ENCODE measurements at regions not wholly inside any gene's neighbourhood (a gene's known extent, or its start where the extent isn't known, plus 50 kb on each side); places are given as distances from the start of the nearest gene placed in this dataset.
"Not testable (repeated sequence)": the region's sequence is repeated elsewhere in the genome, so short reads cannot be mapped to it uniquely, and the experiment has no call there.

DNA sequence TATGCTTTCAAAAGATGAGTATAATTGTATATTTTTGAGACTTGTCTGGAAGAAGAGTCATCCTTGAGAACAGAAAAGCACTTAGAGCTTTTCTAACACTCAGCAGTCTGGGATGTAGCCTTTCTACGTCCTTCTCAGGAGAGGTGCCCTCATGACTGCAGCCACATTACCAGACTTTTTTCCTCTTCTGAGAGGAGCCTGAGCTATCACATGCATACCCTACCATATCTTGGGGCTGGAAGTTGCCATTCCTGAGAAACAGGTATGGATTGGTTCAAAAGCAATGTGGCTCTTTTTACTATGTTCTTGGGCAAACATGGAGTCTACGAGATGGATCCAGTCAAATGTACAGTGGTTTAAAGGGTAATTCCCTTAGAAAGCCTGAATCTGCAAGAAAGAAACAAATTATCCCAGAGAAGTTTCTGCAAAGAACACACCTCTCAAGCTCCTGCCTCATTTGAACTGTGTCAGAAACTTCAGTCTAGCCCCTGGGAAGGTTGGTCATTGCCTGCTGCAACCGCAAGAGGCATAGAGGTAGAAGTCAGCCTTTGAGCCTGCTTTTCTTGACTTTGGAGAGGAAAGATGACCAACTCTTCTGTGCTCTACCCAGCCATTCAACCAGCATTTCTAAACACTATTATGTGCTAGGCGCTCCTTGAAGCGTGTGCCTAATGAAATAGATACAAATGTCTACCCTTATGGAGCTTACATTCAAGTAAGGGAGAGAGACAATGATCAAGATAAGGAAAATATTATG is 401.9 kb upstream of the ACTBL2 start:
- no peak for DNase-seq
- no peaks in the 10 kb centered on the region for H3K9me3 ChIP-seq (ENCODE audit: control insufficient read depth, low read length)
- WGBS, 2 donors = 92 to 97% methylated on average over 5 of the region's 5 CpGs
- no peak overlapping the region for H3K27ac ChIP-seq (ENCODE audit: low read depth in 1 of 2, low read length in 2 of 2)
- H3K36me3 ChIP-seq (ENCODE audit: control insufficient read depth in 1 of 2, insufficient read depth in 2 of 2, low read length in 1 of 2) = no peaks in the 10 kb centered on the region
- no peaks in the 10 kb centered on the region for H3K27me3 ChIP-seq (ENCODE audit: control insufficient read depth in 1 of 2, insufficient read depth in 2 of 2, low read length in 1 of 2)
- H3K4me3 ChIP-seq (ENCODE audit: low read length in 2 of 2) = no peak overlapping the region
- intact Hi-C loops (cut with DNase I) = loop anchor here (5.0 to 10.0 kb wide), 3 partner anchors 100 to 590 kb away; no protein-coding TSS in a partner anchor
- ATAC-seq (ENCODE audit: low FRiP score) = no peak
- peaks cover 0 to 1% of the 10 kb centered on the region in 2 donors for H3K4me1 ChIP-seq (ENCODE audit: control insufficient read depth in 1 of 2, insufficient read depth in 2 of 2, low read length in 2 of 2)

DNA sequence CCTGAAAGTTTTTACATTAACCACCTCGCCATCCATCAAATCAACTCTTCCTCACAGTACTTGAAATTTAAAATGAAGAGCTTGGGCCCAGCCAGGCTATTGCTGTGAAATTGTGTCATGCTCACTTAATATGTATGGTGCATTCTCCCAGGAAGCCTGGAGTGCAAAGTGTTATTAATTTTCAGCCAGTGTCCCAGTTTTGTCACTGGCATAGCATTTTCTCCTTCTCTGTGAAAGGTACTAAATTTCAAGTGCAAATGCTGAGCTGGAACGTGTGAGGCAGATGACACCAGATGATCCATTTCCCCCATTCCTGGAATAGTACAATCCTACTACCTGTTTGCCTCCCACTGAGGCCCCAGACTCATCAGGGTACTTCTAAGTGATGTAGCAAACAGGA is 397.6 kb upstream of the ACTBL2 start:
- ATAC-seq (ENCODE audit: low FRiP score) (no peak), DNase-seq (no peak)
- Histone ChIP-seq H3K36me3 (ENCODE audit: control insufficient read depth in 1 of 2, insufficient read depth in 2 of 2, low read length in 1 of 2) (no peaks in the 10 kb centered on the region), H3K27ac (ENCODE audit: low read depth in 1 of 2, low read length in 2 of 2) (no peak overlapping the region), H3K9me3 (ENCODE audit: control insufficient read depth, low read length) (no peaks in the 10 kb centered on the region), H3K27me3 (ENCODE audit: control insufficient read depth in 1 of 2, insufficient read depth in 2 of 2, low read length in 1 of 2) (no peaks in the 10 kb centered on the region), H3K4me3 (ENCODE audit: low read length in 2 of 2) (no peak overlapping the region), H3K4me1 (ENCODE audit: control insufficient read depth in 1 of 2, insufficient read depth in 2 of 2, low read length in 2 of 2) (peaks cover 1 to 2% of the 10 kb centered on the region in 2 donors)
- intact Hi-C loops (cut with DNase I) = loop anchor here (10.0 kb wide), 2 partner anchors 95 to 585 kb away; no protein-coding TSS in a partner anchor
- WGBS, 2 donors = 32 to 35% methylated on average over 2 of the region's 2 CpGs

DNA sequence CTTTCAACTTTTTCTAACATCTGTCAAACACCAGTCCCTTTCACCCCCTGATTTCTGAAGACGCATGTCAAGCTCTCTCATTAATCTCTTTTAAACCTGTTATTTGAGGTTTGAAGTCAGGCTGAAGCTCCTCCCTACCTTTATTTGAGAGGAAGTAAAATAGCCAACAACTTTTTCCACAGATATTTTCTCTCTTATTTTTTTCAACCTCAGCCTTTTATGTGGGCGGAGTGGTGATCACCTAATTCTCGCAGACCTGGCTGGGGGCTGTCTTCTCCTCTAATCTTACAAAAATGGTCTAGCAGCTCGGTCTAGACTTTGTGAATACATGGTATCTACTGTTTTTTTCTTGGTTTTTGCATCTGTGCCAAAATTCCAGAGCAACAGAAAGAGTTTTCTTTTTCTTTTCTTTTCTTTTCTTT is 395.7 kb upstream of the ACTBL2 start:
- no peak for DNase-seq
- Histone ChIP-seq H3K36me3 (ENCODE audit: control insufficient read depth in 1 of 2, insufficient read depth in 2 of 2, low read length in 1 of 2) (no peaks in the 10 kb centered on the region), H3K9me3 (ENCODE audit: control insufficient read depth, low read length) (no peaks in the 10 kb centered on the region), H3K4me1 (ENCODE audit: control insufficient read depth in 1 of 2, insufficient read depth in 2 of 2, low read length in 2 of 2) (peaks cover 1 to 2% of the 10 kb centered on the region in 2 donors), H3K27me3 (ENCODE audit: control insufficient read depth in 1 of 2, insufficient read depth in 2 of 2, low read length in 1 of 2) (no peaks in the 10 kb centered on the region), H3K27ac (ENCODE audit: low read depth in 1 of 2, low read length in 2 of 2) (no peak overlapping the region), H3K4me3 (ENCODE audit: low read length in 2 of 2) (no peak overlapping the region)
- WGBS, 2 donors = 13 to 19% methylated on average over 4 of the region's 4 CpGs
- intact Hi-C loops (cut with DNase I) = no loop called here
- ATAC-seq (ENCODE audit: low FRiP score) = no peak

DNA sequence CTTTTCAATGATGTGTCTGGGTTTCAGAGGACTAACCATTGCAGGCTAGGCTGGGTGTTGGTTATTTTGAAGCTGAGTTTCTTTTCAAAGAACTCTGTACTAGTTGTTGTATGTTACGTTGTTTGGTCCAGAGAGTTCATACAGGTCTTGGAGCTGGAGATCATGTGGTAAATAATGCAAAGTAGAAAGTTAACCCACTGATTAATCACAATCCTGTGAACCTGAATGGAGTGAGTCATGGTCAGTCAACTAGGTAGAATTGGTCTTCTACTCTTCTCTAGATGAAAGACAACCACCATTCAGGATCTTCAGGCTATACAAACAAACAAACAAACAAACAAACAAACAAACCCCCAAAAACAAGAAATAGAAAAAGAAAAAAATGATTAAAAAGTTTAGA is 388.9 kb upstream of the ACTBL2 start:
- H3K9me3 ChIP-seq (ENCODE audit: control insufficient read depth, low read length) = no peaks in the 10 kb centered on the region
- no peak overlapping the region for H3K27ac ChIP-seq (ENCODE audit: low read depth in 1 of 2, low read length in 2 of 2)
- intact Hi-C loops (cut with DNase I) = no loop called here
- no peak for ATAC-seq (ENCODE audit: low FRiP score)
- DNase-seq = no peak
- H3K36me3 ChIP-seq (ENCODE audit: control insufficient read depth in 1 of 2, insufficient read depth in 2 of 2, low read length in 1 of 2) = no peaks in the 10 kb centered on the region
- H3K4me3 ChIP-seq (ENCODE audit: low read length in 2 of 2) = no peak overlapping the region
- WGBS, 2 donors = 93 to 96% methylated on average over 1 of the region's 1 CpG
- H3K4me1 ChIP-seq (ENCODE audit: control insufficient read depth in 1 of 2, insufficient read depth in 2 of 2, low read length in 2 of 2) = no peaks in the 10 kb centered on the region
- no peaks in the 10 kb centered on the region for H3K27me3 ChIP-seq (ENCODE audit: control insufficient read depth in 1 of 2, insufficient read depth in 2 of 2, low read length in 1 of 2)

DNA sequence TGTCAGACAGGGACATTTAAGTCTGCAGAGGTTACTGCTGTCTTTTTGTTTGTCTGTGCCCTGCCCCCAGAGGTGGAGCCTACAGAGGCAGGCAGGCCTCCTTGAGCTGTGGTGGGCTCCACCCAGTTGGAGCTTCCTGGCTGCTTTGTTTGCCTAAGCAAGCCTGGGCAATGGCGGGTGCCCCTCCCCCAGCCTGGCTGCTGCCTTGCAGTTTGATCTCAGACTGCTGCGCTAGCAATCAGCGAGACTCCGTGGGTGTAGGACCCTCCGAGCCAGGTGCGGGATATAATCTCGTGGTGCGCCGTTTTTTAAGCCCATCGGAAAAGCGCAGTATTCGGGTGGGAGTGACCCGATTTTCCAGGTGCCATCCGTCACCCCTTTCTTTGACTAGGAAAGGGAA is 387.7 kb upstream of the ACTBL2 start:
- H3K4me3 ChIP-seq (ENCODE audit: low read length in 2 of 2); intact Hi-C loops (cut with DNase I); H3K9me3 ChIP-seq (ENCODE audit: control insufficient read depth, low read length); H3K27me3 ChIP-seq (ENCODE audit: control insufficient read depth in 1 of 2, insufficient read depth in 2 of 2, low read length in 1 of 2); H3K36me3 ChIP-seq (ENCODE audit: control insufficient read depth in 1 of 2, insufficient read depth in 2 of 2, low read length in 1 of 2); H3K4me1 ChIP-seq (ENCODE audit: control insufficient read depth in 1 of 2, insufficient read depth in 2 of 2, low read length in 2 of 2); ATAC-seq (ENCODE audit: low FRiP score); DNase-seq; H3K27ac ChIP-seq (ENCODE audit: low read depth in 1 of 2, low read length in 2 of 2): not testable (repeated sequence)
- 90 to 93% methylated on average over 10 to 14 of the region's 14 CpGs for WGBS, 2 donors

DNA sequence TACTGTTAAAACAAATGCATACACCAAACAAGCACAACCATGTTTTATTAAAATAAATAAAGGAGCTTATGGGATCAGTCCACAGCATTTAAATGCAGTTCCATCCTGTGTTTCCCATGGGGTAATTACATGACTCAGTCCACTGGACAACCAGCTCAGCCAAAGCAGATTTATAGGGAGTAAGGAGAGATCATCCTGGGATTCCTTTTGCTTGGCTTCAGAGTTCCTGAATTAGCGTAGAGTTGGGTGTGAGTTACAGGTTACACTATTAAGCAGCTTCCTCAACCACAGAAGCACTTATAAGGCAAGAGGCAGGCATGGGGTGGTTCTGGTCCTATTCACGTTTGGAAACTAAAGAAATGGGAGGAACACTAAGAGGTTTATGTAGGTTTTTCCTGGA is 381.1 kb upstream of the ACTBL2 start:
- H3K9me3 ChIP-seq (ENCODE audit: control insufficient read depth, low read length) = no peaks in the 10 kb centered on the region

DNA sequence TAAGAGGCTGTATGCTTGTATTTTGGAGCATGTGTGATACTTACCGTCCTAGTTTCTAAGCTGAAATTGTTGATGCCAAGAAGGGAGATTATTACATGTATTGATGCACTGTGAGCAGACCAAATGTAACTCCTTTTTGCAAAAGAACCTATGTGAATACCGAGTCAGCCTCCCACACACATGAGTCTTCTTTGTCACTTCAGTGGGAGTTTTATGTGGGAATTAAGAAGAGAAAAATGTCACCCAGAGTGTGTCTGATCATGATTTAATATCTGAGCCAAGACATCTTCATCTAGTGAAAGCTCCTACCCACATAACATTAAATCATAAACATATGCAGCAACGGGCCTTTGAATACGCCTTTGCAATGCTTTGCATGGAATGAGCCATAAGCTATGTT is 380.3 kb upstream of the ACTBL2 start:
- H3K27ac ChIP-seq (ENCODE audit: low read depth in 1 of 2, low read length in 2 of 2) = no peak overlapping the region
- no peak for ATAC-seq (ENCODE audit: low FRiP score)
- H3K4me3 ChIP-seq (ENCODE audit: low read length in 2 of 2) = no peak overlapping the region
- intact Hi-C loops (cut with DNase I) = no loop called here
- 66 to 74% methylated on average over 4 of the region's 4 CpGs for WGBS, 2 donors
- no peaks in the 10 kb centered on the region for H3K4me1 ChIP-seq (ENCODE audit: control insufficient read depth in 1 of 2, insufficient read depth in 2 of 2, low read length in 2 of 2)
- no peak for DNase-seq
- no peaks in the 10 kb centered on the region for H3K9me3 ChIP-seq (ENCODE audit: control insufficient read depth, low read length)
- no peaks in the 10 kb centered on the region for H3K36me3 ChIP-seq (ENCODE audit: control insufficient read depth in 1 of 2, insufficient read depth in 2 of 2, low read length in 1 of 2)
- no peaks in the 10 kb centered on the region for H3K27me3 ChIP-seq (ENCODE audit: control insufficient read depth in 1 of 2, insufficient read depth in 2 of 2, low read length in 1 of 2)

More for the DNA sequence above, 381.1 kb upstream of the ACTBL2 start:
- intact Hi-C loops (cut with DNase I) = no loop called here
- 94 to 95% methylated on average over 2 of the region's 2 CpGs for WGBS, 2 donors
- Histone ChIP-seq H3K4me1 (ENCODE audit: control insufficient read depth in 1 of 2, insufficient read depth in 2 of 2, low read length in 2 of 2) (no peaks in the 10 kb centered on the region), H3K27me3 (ENCODE audit: control insufficient read depth in 1 of 2, insufficient read depth in 2 of 2, low read length in 1 of 2) (no peaks in the 10 kb centered on the region), H3K27ac (ENCODE audit: low read depth in 1 of 2, low read length in 2 of 2) (no peak overlapping the region), H3K36me3 (ENCODE audit: control insufficient read depth in 1 of 2, insufficient read depth in 2 of 2, low read length in 1 of 2) (no peaks in the 10 kb centered on the region), H3K4me3 (ENCODE audit: low read length in 2 of 2) (no peak overlapping the region)
- DNase-seq (no peak), ATAC-seq (ENCODE audit: low FRiP score) (peak; percentile 22)

DNA sequence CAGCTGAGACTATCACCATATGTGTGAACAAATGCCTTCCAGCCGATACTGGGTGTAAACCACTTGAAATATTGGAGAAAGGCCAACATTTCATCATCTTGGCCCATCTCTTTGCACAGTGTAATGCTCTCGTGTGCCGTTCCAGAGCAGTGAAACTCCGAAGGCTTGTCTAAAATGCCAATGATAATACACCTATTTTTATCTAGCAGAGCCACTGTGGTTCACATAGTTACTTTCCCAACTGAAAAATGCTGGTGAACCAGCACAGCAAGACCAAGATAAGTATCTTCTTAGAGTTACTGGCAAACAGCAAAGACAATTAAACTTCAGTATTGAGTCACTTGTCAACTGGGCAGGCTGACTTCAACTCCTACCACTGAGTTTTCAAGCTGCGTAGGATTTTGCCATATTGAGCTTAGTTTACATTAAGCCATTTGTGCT is 379.9 kb upstream of the ACTBL2 start:
- no peaks in the 10 kb centered on the region for H3K4me1 ChIP-seq (ENCODE audit: control insufficient read depth in 1 of 2, insufficient read depth in 2 of 2, low read length in 2 of 2)
- H3K9me3 ChIP-seq (ENCODE audit: control insufficient read depth, low read length) = no peaks in the 10 kb centered on the region
- ATAC-seq (ENCODE audit: low FRiP score) (peak; percentile 36), DNase-seq (no peak)
- H3K4me3 ChIP-seq (ENCODE audit: low read length in 2 of 2) = no peak overlapping the region
- H3K27me3 ChIP-seq (ENCODE audit: control insufficient read depth in 1 of 2, insufficient read depth in 2 of 2, low read length in 1 of 2) = no peaks in the 10 kb centered on the region
- intact Hi-C loops (cut with DNase I) = no loop called here
- no peaks in the 10 kb centered on the region for H3K36me3 ChIP-seq (ENCODE audit: control insufficient read depth in 1 of 2, insufficient read depth in 2 of 2, low read length in 1 of 2)
- 7 to 13% methylated on average over 5 of the region's 5 CpGs for WGBS, 2 donors
- no peak overlapping the region for H3K27ac ChIP-seq (ENCODE audit: low read depth in 1 of 2, low read length in 2 of 2)

DNA sequence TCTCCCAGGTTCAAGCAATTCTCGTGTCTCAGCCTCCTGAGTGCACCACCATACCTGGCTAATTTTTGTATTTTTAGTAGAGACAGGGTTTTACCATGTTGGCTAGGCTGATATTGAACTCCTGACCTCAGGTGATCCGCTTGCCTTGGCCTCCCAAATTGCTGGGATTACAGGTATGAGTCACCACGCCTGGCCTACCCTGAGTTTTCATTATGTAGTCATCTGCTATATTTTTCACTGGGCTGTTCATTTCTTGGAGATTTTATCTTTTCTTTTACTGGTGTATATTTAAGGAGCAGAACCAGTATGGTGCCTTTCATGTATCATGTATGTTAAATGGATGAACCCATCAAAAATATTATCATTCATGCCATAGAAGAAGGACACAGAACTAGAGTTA is 377.0 kb upstream of the ACTBL2 start:
- Histone ChIP-seq H3K27me3 (ENCODE audit: control insufficient read depth in 1 of 2, insufficient read depth in 2 of 2, low read length in 1 of 2) (no peaks in the 10 kb centered on the region), H3K9me3 (ENCODE audit: control insufficient read depth, low read length) (no peaks in the 10 kb centered on the region), H3K4me1 (ENCODE audit: control insufficient read depth in 1 of 2, insufficient read depth in 2 of 2, low read length in 2 of 2) (no peaks in the 10 kb centered on the region), H3K27ac (ENCODE audit: low read depth in 1 of 2, low read length in 2 of 2) (no peak overlapping the region), H3K4me3 (ENCODE audit: low read length in 2 of 2) (no peak overlapping the region), H3K36me3 (ENCODE audit: control insufficient read depth in 1 of 2, insufficient read depth in 2 of 2, low read length in 1 of 2) (no peaks in the 10 kb centered on the region)
- ATAC-seq (ENCODE audit: low FRiP score) = no peak
- WGBS, 2 donors = 91 to 92% methylated on average over 3 of the region's 3 CpGs
- intact Hi-C loops (cut with DNase I) = no loop called here
- DNase-seq = no peak

Data from aorta (tissue), 5 donors.